A549 (cell line): ENCODE measurements at regions not wholly inside any gene's neighbourhood (a gene's known extent, or its start where the extent isn't known, plus 50 kb on each side); places are given as distances from the start of the nearest gene placed in this dataset.

ENCODE experiments used
- ATAC-seq, 2 experiments: fragments of 200-7000 bp in 1 of 2; fragments of >200 bp in 1 of 2; cut with Nextera tagmentation in 1 of 2; cut with Tn5 transposase in 1 of 2; 3 replicates each; pipeline versions ENCODE4 v1.8.0 to v1.9.1; 2018 to 2020; ENCODE audit warnings: mild to moderate bottlenecking in 1 of 2, moderate library complexity in 1 of 2
- CTCF ChIA-PET: fragments of 300-600 bp; sonication (Branson Sonifier 250); formaldehyde crosslinking; extraction: SDS; loops from one replicate; lab custom pipeline; 2021; ENCODE audit warnings: antibody characterized with exemption, inconsistent platforms; lab: Yijun Ruan, JAX
- POLR2A ChIA-PET: fragments of 350-600 bp; formaldehyde crosslinking; extraction: SDS; loops from one replicate; lab custom pipeline; 2021; ENCODE audit warnings: antibody characterized with exemption, inconsistent platforms; lab: Yijun Ruan, JAX
- DNase-seq, 2 experiments: peaks; one replicate each; pipeline versions ENCODE4 v3.0.0 to v3.0.0-alpha.2; 2011 to 2016; ENCODE audit warnings: low read depth in 1 of 2, low spot score in 1 of 2
- FAIRE-seq: peaks from 2 replicates; lab custom pipeline; 2011; peaks lifted over from hg19 to GRCh38; lab: Jason Lieb, UNC
- H3K27ac ChIP-seq, 2 experiments: fragments of >200 bp; sonication (Bioruptor Twin); formaldehyde crosslinking; 3 replicates each; pipeline ENCODE4 v1.5.1; 2016 to 2017
- H3K4me1 ChIP-seq: fragments of >200 bp; sonication (Bioruptor Twin); formaldehyde crosslinking; 3 replicates; pipeline ENCODE4 v1.6.1; 2016
- H3K4me2 ChIP-seq: fragments of >200 bp; sonication (Bioruptor Twin); formaldehyde crosslinking; 3 replicates; pipeline ENCODE4 v1.6.1; 2016
- H3K4me3 ChIP-seq: fragments of >200 bp; sonication (Bioruptor Twin); formaldehyde crosslinking; 3 replicates; pipeline ENCODE4 v1.5.1; 2016
- H3K9me3 ChIP-seq: fragments of >200 bp; sonication (Bioruptor Twin); formaldehyde crosslinking; 3 replicates; pipeline ENCODE4 v1.6.1; 2016
- ATOH8 ChIP-seq: fragments of 250-450 bp; sonication (Bioruptor Pico); IDR thresholded peaks from 2 replicates; pipeline ENCODE4 v1.5.0; 2020; ENCODE audit warnings: low read depth, mild to moderate bottlenecking, moderate library complexity
- BHLHE40 ChIP-seq: IDR thresholded peaks from 2 replicates; pipeline ENCODE4 v1.6.1; 2012; ENCODE audit warnings: low read depth, low read length, inconsistent platforms
- CEBPB ChIP-seq, 2 experiments: fragments of >200 bp in 1 of 2; sonication (Bioruptor Twin) in 1 of 2; formaldehyde crosslinking in 1 of 2; IDR thresholded peaks; 2 replicates each; pipeline ENCODE4 v1.6.1; 2012 to 2016
- CHD2 ChIP-seq: fragments of 150-350 bp; IDR thresholded peaks from 2 replicates; pipeline ENCODE4 v1.6.1; 2014; ENCODE audit warnings: low read length; ENCODE audit not compliant: partially characterized antibody
- FOSB ChIP-seq: fragments of 250-450 bp; sonication (Bioruptor Pico); IDR thresholded peaks from 2 replicates; pipeline ENCODE4 v1.5.0; 2020; ENCODE audit warnings: mild to moderate bottlenecking, moderate library complexity
- FOSL2 ChIP-seq, 2 experiments: fragments of 450-650 bp in 1 of 2; fragments of >200 bp in 1 of 2; sonication (Bioruptor Twin) in 1 of 2; formaldehyde crosslinking; IDR thresholded peaks; 2 replicates each; pipeline versions ENCODE4 v1.5.0 to v1.6.1; 2016 to 2020; ENCODE audit warnings: mild to moderate bottlenecking in 1 of 2, moderate library complexity in 1 of 2
- FOXS1 ChIP-seq: fragments of 250-450 bp; sonication (Bioruptor Pico); IDR thresholded peaks from 2 replicates; pipeline ENCODE4 v1.5.0; 2020; ENCODE audit warnings: mild to moderate bottlenecking, moderate library complexity
- HDAC2 ChIP-seq: fragments of 200-600 bp; sonication (generic); IDR thresholded peaks from 2 replicates; pipeline ENCODE4 v1.6.1; 2016
- JUN ChIP-seq, 2 experiments: fragments of >200 bp; sonication (Bioruptor Twin); formaldehyde crosslinking; IDR thresholded peaks; 2 replicates in 1 of 2; 3 replicates in 1 of 2; pipeline ENCODE4 v1.6.1; 2016 to 2017
- JUNB ChIP-seq: fragments of >200 bp; sonication (Bioruptor Twin); formaldehyde crosslinking; IDR thresholded peaks from 2 replicates; pipeline ENCODE4 v1.6.1; 2016
- MAFK ChIP-seq: fragments of 450-650 bp; IDR thresholded peaks from 2 replicates; pipeline ENCODE4 v1.6.1; 2014; ENCODE audit not compliant: partially characterized antibody
- NFE2L2 ChIP-seq: fragments of 150-350 bp; conservative IDR thresholded peaks from 2 replicates; pipeline ENCODE4 v1.6.1; 2014; ENCODE audit warnings: low read length
- POLR2AphosphoS2 ChIP-seq: conservative IDR thresholded peaks from 2 replicates; pipeline ENCODE4 v1.6.1; 2012; ENCODE audit warnings: low read length, improper control_type of control experiment, inconsistent platforms
- RARB ChIP-seq: fragments of 250-450 bp; sonication (Bioruptor Pico); IDR thresholded peaks from 2 replicates; pipeline ENCODE4 v1.8.0; 2021; ENCODE audit warnings: mild to moderate bottlenecking, moderate library complexity
- RCOR1 ChIP-seq: fragments of 150-350 bp; IDR thresholded peaks from 2 replicates; pipeline ENCODE4 v1.6.1; 2014; ENCODE audit warnings: antibody characterized with exemption, low read length, low read depth
- REST ChIP-seq: fragments of 200-600 bp; sonication (generic); IDR thresholded peaks from 2 replicates; pipeline ENCODE4 v1.6.1; 2016; ENCODE audit warnings: antibody characterized with exemption, mild to moderate bottlenecking, moderate library complexity
- RFX5 ChIP-seq: fragments of 450-650 bp; IDR thresholded peaks from 2 replicates; pipeline ENCODE4 v1.7.1; 2014; ENCODE audit warnings: antibody characterized with exemption, mild to moderate bottlenecking, moderate library complexity
- SREBF2 ChIP-seq: fragments of 450-650 bp; IDR thresholded peaks from 2 replicates; pipeline ENCODE4 v1.6.1; 2014; ENCODE audit warnings: mild to moderate bottlenecking, moderate library complexity
- TP53 ChIP-seq: fragments of 250-450 bp; sonication (Bioruptor Pico); IDR thresholded peaks from 2 replicates; pipeline ENCODE4 v1.5.0; 2021; ENCODE audit warnings: mild to moderate bottlenecking, moderate library complexity
- WGBS: methylation state at CpG from one replicate; pipeline ENCODE4 v1.1.6; 2017; ENCODE audit errors: missing lambda C conversion rate; 5-methylcytosine and 5-hydroxymethylcytosine counted together
- TF ChIP-seq, protein P1 (sequence below): IDR thresholded peaks from 2 replicates; pipeline ENCODE4 v1.6.1; 2012
- TF ChIP-seq, protein P2 (sequence below): fragments of 250-450 bp; sonication (Bioruptor Pico); IDR thresholded peaks from 2 replicates; pipeline ENCODE4 v1.5.0; 2021; ENCODE audit warnings: mild to moderate bottlenecking, moderate library complexity, borderline replicate concordance
- TF ChIP-seq, protein P3 (sequence below): fragments of 450-650 bp; IDR thresholded peaks from 2 replicates; pipeline ENCODE4 v1.6.1; 2014; ENCODE audit warnings: antibody characterized with exemption

DNA sequence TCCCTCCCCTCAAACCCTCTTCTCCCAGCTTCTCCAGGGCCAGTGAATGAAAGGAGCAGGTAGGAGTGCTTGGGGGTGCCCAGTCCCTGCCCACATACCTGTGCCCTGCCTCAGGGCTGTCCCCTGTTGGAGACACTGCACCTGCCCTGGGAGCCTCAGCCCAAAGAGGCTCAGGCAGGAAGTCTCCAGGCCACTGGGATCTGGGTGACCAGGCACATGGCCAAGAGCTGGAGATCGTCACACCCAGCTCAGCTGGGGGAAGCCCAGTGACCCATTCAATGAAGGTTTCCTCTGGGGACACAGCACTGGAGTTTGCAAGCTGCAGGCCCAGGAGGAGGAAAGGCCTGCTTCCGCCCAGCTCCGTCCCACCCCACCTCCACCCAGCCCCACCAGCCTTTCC is 156.4 kb downstream of the ZFP36L2 start:
- Histone ChIP-seq H3K27ac (peak overlapping the region; percentile 11 to 59; a peak in 3 of 6 replicates), H3K4me3 (no peak overlapping the region)
- WGBS: 68% methylated on average over 3 of the region's 3 CpGs
- TF ChIP-seq MAFK (no peak), BHLHE40 (no peak), JUNB (no peak), NFE2L2 (no peak), FOSL2 (IDR thresholded peaks at IDR 0.05) (no peak), FOSL2 (CRISPR knock-in tag; IDR thresholded peaks at IDR 0.05) (no peak)
- TF ChIP-seq, protein P1, sequence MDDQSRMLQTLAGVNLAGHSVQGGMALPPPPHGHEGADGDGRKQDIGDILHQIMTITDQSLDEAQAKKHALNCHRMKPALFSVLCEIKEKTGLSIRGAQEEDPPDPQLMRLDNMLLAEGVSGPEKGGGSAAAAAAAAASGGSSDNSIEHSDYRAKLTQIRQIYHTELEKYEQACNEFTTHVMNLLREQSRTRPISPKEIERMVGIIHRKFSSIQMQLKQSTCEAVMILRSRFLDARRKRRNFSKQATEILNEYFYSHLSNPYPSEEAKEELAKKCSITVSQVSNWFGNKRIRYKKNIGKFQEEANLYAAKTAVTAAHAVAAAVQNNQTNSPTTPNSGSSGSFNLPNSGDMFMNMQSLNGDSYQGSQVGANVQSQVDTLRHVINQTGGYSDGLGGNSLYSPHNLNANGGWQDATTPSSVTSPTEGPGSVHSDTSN: no peak
- TF ChIP-seq, protein P2, sequence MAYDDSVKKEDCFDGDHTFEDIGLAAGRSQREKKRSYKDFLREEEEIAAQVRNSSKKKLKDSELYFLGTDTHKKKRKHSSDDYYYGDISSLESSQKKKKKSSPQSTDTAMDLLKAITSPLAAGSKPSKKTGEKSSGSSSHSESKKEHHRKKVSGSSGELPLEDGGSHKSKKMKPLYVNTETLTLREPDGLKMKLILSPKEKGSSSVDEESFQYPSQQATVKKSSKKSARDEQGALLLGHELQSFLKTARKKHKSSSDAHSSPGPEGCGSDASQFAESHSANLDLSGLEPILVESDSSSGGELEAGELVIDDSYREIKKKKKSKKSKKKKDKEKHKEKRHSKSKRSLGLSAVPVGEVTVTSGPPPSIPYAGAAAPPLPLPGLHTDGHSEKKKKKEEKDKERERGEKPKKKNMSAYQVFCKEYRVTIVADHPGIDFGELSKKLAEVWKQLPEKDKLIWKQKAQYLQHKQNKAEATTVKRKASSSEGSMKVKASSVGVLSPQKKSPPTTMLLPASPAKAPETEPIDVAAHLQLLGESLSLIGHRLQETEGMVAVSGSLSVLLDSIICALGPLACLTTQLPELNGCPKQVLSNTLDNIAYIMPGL (CRISPR knock-in tag): no peak
- TF ChIP-seq, all 56 proteins: peak for 0
- Histone ChIP-seq H3K4me2 (no peak overlapping the region), H3K9me3 (no peaks in the 10 kb centered on the region), H3K4me1 (peaks cover 36% of the 10 kb centered on the region)
- no peak for ATAC-seq
- ChIA-PET CTCF (interaction anchor here (1.0 to 2.2 kb wide), 7 partner anchors 9 to 122 kb away, joined by 3 to 11 read pairs (median 3); no protein-coding TSS in a partner anchor), POLR2A (no interaction called here)
- DNase-seq: no peak
- FAIRE-seq: no peak

- TF ChIP-seq RFX5: no peak
- no peak for TF ChIP-seq POLR2AphosphoS2
- TF ChIP-seq RCOR1: no peak
- no peak for TF ChIP-seq BHLHE40
- 83% methylated on average over 16 of the region's 16 CpGs for WGBS
- ATAC-seq (peak in 1 of 2 experiments; percentile 24; a peak in 3 of 6 replicates), DNase-seq (no peak), FAIRE-seq (no peak)
- H3K4me1 ChIP-seq: peaks cover 25% of the 10 kb centered on the region
- H3K9me3 ChIP-seq: no peaks in the 10 kb centered on the region
- peak overlapping the region in 1 of 2 experiments; percentile 65; a peak in 3 of 6 replicates for H3K27ac ChIP-seq
- H3K4me2 ChIP-seq: no peak overlapping the region
- ChIA-PET CTCF (interaction anchor here (0.6 to 1.8 kb wide), 8 partner anchors 8 to 416 kb away, joined by 3 to 11 read pairs (median 3); no protein-coding TSS in a partner anchor), POLR2A (interaction anchor here (0.6 kb wide), 1 partner anchor 158 kb away, joined by 3 read pairs; the partner anchor contains the start of gene ZFP36L2)
- H3K4me3 ChIP-seq: no peak overlapping the region
These were observed 157.5 kb downstream of the ZFP36L2 start for GRCh38 chr2:43068631-43069517.

DNA sequence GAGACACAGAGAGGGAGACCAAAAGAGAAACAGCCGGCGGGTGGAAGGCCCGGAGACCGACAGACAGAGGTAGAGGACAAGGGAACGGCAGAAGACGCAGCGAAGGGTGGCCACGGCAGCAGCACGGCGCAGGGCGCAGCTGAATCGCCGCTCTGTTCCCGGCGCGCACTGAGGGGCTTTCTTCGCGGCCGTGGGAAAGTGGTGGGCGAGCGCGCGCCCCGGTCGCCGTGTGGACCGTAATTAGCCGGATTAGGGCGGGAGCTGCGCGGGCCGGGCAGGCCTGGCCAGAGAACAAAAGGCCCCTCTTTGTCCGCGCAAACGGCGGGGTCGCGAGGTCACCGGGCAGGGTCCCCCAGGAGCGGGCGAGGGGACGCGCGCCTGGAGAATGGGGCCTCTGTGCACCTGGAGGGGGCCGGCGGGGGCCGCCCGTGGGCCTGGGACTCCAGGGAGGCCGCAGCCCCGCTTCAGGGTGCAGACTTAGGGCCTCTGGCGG is 158.3 kb downstream of the ZFP36L2 start:
- H3K4me3 ChIP-seq: no peak overlapping the region
- no peak for ATAC-seq
- ChIA-PET CTCF (interaction anchor here (0.7 to 1.6 kb wide), 5 partner anchors 26 to 416 kb away, joined by 3 to 5 read pairs (median 3); no protein-coding TSS in a partner anchor), POLR2A (interaction anchor here (0.6 kb wide), 1 partner anchor 158 kb away, joined by 3 read pairs; the partner anchor contains the start of gene ZFP36L2)
- peak overlapping the region in 1 of 2 experiments; percentile 65; a peak in 3 of 6 replicates for H3K27ac ChIP-seq
- DNase-seq: no peak
- FAIRE-seq: no peak
- H3K9me3 ChIP-seq: no peaks in the 10 kb centered on the region
- 94% methylated on average over 51 of the region's 51 CpGs for WGBS
- no peak overlapping the region for H3K4me2 ChIP-seq
- peaks cover 17% of the 10 kb centered on the region for H3K4me1 ChIP-seq
- no peak for TF ChIP-seq NFE2L2
- TF ChIP-seq REST: no peak
- TF ChIP-seq CHD2: no peak
- no peak for TF ChIP-seq CEBPB (IDR thresholded peaks at IDR 0.05)
- no peak for TF ChIP-seq HDAC2
- no peak for TF ChIP-seq FOXS1 (CRISPR knock-in tag)
- TF ChIP-seq RARB (CRISPR knock-in tag): no peak
- TF ChIP-seq TP53 (CRISPR knock-in tag): no peak
- TF ChIP-seq JUN (IDR thresholded peaks at IDR 0.05): no peak
- no peak for TF ChIP-seq FOSB (CRISPR knock-in tag)
- no peak for TF ChIP-seq BHLHE40
- TF ChIP-seq RFX5: no peak
- TF ChIP-seq ATOH8: no peak
- TF ChIP-seq SREBF2: no peak
- TF ChIP-seq, protein P3, sequence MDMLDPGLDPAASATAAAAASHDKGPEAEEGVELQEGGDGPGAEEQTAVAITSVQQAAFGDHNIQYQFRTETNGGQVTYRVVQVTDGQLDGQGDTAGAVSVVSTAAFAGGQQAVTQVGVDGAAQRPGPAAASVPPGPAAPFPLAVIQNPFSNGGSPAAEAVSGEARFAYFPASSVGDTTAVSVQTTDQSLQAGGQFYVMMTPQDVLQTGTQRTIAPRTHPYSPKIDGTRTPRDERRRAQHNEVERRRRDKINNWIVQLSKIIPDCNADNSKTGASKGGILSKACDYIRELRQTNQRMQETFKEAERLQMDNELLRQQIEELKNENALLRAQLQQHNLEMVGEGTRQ: no peak
